Thoracic aorta (tissue), 2 donors: ENCODE measurements at regions not wholly inside any gene's neighbourhood (a gene's known extent, or its start where the extent isn't known, plus 50 kb on each side); places are given as distances from the start of the nearest gene placed in this dataset.

Experiments
- ATAC-seq: fragments of 150-250 bp; one replicate; pipeline ENCODE4 v1.8.0; 2017; ENCODE audit warnings: low read depth; ENCODE audit not compliant: insufficient number of reproducible peaks, low FRiP score
- DNase-seq: peaks from one replicate; pipeline ENCODE4 v3.0.0-alpha.2; 2020; ENCODE audit warnings: low spot score
- H3K27ac ChIP-seq, 2 donors: fragments of 200-600 bp; sonication (generic); 1 replicate in 1 of 2; 2 replicates in 1 of 2; pipeline ENCODE4 v1.5.1; 2016; ENCODE audit warnings: mild to moderate bottlenecking in 2 of 2, moderate library complexity in 2 of 2
- H3K27me3 ChIP-seq: fragments of 200-600 bp; sonication (generic); replicated peaks from 2 replicates; pipeline ENCODE4 v1.6.0; 2016; ENCODE audit warnings: mild to moderate bottlenecking; ENCODE audit not compliant: insufficient read depth
- H3K36me3 ChIP-seq: fragments of 200-600 bp; sonication (generic); one replicate; pipeline ENCODE4 v1.5.1; 2016
- H3K4me1 ChIP-seq, 2 donors: fragments of 200-600 bp; sonication (generic); 1 replicate in 1 of 2; 2 replicates in 1 of 2; pipeline versions ENCODE4 v1.5.1 to v1.6.0; 2016; ENCODE audit warnings: low read depth in 2 of 2, mild to moderate bottlenecking in 1 of 2; ENCODE audit not compliant: control insufficient read depth in 1 of 2
- H3K4me3 ChIP-seq: fragments of 200-600 bp; sonication (generic); 2 replicates; pipeline ENCODE4 v1.5.1; 2016; ENCODE audit warnings: mild to moderate bottlenecking
- H3K9me3 ChIP-seq: fragments of 200-600 bp; sonication (generic); 2 replicates; pipeline ENCODE4 v1.5.1; 2016
- TF ChIP-seq, protein P1 (sequence below): fragments of 200-600 bp; sonication (generic); IDR thresholded peaks from one replicate; pipeline ENCODE4 v1.5.1; 2019; ENCODE audit warnings: antibody characterized with exemption

DNA sequence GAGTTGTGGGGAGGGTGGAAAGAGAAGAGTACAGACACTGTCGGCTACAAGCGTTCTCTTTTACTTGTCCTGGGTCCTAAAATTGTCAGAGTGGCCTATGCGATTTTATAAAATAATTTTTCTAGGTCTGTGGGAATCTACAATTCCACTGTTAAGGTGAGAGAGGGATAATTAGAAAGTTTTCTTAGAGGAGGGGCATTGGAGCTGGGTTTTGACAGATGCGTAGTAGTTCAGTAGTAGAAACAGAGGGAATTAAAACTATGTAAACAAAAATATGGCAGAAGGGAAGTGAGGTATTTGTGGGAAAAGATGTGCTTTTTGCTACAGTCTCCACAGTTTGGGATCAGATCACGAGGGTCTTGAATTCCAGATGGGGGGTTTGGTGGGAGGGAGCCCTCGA, 129.1 kb upstream of the SHB start:
- no peak for ATAC-seq
- Histone ChIP-seq H3K27ac (no peak overlapping the region), H3K27me3 (no peaks in the 10 kb centered on the region), H3K4me3 (no peak overlapping the region), H3K36me3 (no peaks in the 10 kb centered on the region), H3K4me1 (no peaks in the 10 kb centered on the region), H3K9me3 (no peaks in the 10 kb centered on the region)
- TF ChIP-seq, protein P1, sequence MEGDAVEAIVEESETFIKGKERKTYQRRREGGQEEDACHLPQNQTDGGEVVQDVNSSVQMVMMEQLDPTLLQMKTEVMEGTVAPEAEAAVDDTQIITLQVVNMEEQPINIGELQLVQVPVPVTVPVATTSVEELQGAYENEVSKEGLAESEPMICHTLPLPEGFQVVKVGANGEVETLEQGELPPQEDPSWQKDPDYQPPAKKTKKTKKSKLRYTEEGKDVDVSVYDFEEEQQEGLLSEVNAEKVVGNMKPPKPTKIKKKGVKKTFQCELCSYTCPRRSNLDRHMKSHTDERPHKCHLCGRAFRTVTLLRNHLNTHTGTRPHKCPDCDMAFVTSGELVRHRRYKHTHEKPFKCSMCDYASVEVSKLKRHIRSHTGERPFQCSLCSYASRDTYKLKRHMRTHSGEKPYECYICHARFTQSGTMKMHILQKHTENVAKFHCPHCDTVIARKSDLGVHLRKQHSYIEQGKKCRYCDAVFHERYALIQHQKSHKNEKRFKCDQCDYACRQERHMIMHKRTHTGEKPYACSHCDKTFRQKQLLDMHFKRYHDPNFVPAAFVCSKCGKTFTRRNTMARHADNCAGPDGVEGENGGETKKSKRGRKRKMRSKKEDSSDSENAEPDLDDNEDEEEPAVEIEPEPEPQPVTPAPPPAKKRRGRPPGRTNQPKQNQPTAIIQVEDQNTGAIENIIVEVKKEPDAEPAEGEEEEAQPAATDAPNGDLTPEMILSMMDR = no peak
- DNase-seq = no peak

DNA sequence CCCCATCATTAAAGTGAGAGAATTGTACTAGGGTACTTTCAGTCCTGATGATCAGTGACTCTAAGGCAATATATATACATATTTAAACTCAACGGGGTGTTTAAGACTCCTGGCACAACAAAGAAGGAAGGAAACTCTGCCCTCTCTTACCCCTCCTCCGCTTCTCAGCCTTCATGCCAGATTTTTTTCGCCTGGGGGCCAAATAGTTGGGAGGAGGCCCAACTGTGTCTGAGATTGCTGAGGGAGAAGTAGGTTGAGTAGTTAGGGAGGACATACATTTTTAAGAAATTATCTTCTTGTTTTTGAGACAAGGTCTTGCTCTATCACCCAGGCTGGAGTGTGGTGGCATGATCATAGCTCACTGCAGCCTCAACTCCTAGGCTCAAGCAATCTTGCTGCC, 127.7 kb upstream of the SHB start:
- ATAC-seq = no peak
- Histone ChIP-seq H3K27ac (no peak overlapping the region), H3K27me3 (no peaks in the 10 kb centered on the region), H3K36me3 (no peaks in the 10 kb centered on the region), H3K4me3 (no peak overlapping the region), H3K9me3 (no peaks in the 10 kb centered on the region), H3K4me1 (no peaks in the 10 kb centered on the region)
- TF ChIP-seq, protein P1 = no peak
- no peak for DNase-seq

- Histone ChIP-seq H3K4me3 (no peak overlapping the region), H3K36me3 (no peaks in the 10 kb centered on the region), H3K27me3 (no peaks in the 10 kb centered on the region), H3K4me1 (no peaks in the 10 kb centered on the region), H3K27ac (no peak overlapping the region), H3K9me3 (no peaks in the 10 kb centered on the region)
- TF ChIP-seq, protein P1 = no peak
- ATAC-seq = no peak
- DNase-seq = no peak
Observed at GRCh38 chr9:38195737-38196161, 126.7 kb upstream of the SHB start.

GRCh38 chr9:38194870-38195269, 125.8 kb upstream of the SHB start:
- no peak overlapping the region for H3K27ac ChIP-seq

DNA sequence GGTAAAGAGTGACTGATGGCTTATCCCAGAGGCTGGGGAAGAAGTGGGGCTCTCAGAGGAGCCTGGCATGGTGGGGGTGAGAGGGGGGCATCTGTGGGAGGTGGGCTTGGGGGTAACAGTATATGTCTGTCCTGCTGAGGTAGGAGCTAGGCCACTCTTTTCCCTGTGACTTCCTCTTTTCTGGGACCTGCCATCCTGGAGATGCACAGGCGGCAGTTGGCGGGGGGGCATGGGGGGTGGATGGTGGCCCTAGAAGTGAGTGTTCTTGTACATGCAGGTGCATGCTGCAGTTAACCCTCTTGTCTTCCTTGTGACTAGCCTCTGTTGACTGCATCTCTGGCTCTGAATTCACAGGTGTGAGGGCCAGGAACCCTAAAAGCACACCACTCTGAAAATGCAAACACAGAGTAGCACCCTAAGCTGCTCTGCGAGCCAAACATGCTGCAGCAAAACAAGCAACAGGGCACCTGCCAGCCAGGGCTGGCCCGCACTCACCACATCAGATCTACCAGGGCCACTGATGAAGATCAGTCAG, 123.8 kb upstream of the SHB start:
- Histone ChIP-seq H3K4me1 (no peaks in the 10 kb centered on the region), H3K9me3 (no peaks in the 10 kb centered on the region), H3K36me3 (no peaks in the 10 kb centered on the region), H3K27me3 (no peaks in the 10 kb centered on the region), H3K27ac (no peak overlapping the region), H3K4me3 (no peak overlapping the region)
- ATAC-seq = no peak
- TF ChIP-seq, protein P1 = no peak
- DNase-seq = no peak

More at GRCh38 chr9:38194870-38195269, 125.8 kb upstream of the SHB start:
- Histone ChIP-seq H3K36me3 (no peaks in the 10 kb centered on the region), H3K4me1 (no peaks in the 10 kb centered on the region), H3K4me3 (no peak overlapping the region), H3K9me3 (no peaks in the 10 kb centered on the region), H3K27me3 (no peaks in the 10 kb centered on the region)
- TF ChIP-seq, protein P1 = no peak
- ATAC-seq (no peak), DNase-seq (no peak)
